HG02973 (cell line): ENCODE measurements at regions not wholly inside any gene's neighbourhood (a gene's known extent, or its start where the extent isn't known, plus 50 kb on each side); places are given as distances from the start of the nearest gene placed in this dataset.
"Not testable (repeated sequence)": the region's sequence is repeated elsewhere in the genome, so short reads cannot be mapped to it uniquely, and the experiment has no call there.

Experiments used
- ATAC-seq: cut with Tn5 transposase; IDR thresholded peaks from one replicate; pipeline ENCODE4 v1.9.1; 2021; ENCODE audit warnings: moderate library complexity; ENCODE audit not compliant: unreplicated experiment

GRCh38 chr5:171706736-171707441 lies 78.7 kb upstream of the SMIM23 start:
- no peak for ATAC-seq

DNA sequence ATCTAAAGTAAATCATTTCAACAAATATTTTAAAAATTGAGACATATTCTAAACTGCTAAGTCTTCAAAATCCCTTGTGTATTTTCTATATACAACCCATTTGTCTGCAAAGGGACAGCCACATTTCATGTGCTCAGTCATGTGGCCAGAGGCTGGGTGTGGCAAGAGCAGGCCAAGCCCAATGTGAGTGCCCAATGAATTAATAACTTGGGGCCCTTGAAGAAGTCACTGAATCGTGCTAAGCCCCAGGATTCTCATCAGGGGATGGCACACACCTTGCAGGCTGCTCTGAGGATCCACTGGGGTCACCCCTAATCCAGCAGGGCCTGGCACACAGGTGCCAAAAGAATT lies 78.2 kb upstream of the SMIM23 start:
- no peak for ATAC-seq

DNA sequence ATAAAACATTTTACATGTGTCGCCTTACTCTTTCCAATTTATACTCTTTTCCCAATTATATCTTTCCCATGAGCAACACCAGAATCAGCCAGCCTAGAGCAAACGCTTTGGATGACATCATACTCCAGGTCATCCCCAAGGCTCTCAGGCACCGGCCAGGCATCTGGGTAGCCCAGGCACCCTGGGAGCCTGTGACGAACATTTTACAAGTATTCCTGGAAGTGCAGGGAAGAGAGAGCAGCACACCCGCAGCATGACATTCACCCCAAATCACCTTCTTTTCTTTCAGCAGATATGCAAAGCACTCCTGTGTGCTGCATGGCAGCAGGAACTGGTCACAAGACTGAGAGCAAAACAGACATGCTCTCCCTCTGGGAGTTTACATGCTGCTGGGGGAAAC lies 75.7 kb upstream of the SMIM23 start:
- ATAC-seq = no peak

- no peak for ATAC-seq
Measured at GRCh38 chr5:171710451-171711024, 75.1 kb upstream of the SMIM23 start.

DNA sequence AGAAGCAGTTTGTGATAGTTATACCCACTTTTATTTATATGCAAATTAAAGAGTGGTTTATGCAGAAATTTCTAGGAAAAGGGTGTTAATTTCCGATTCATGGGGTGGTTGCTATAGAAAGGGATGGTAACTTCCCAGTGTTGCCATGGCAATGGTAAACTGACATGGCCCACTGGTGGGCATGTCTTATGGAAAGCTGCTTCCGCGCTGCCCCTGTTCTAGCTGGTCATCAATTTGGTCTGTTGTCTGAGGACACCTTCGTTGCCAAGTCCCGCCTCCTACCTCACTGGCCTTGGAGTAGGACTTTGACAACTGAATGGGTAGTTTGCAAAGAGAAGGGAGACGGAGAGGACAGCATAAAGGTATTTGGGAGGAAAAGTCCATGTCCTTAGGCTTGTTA lies 74.0 kb upstream of the SMIM23 start:
- ATAC-seq = no peak

GRCh38 chr5:171712616-171713015 lies 73.0 kb upstream of the SMIM23 start:
- ATAC-seq = no peak

DNA sequence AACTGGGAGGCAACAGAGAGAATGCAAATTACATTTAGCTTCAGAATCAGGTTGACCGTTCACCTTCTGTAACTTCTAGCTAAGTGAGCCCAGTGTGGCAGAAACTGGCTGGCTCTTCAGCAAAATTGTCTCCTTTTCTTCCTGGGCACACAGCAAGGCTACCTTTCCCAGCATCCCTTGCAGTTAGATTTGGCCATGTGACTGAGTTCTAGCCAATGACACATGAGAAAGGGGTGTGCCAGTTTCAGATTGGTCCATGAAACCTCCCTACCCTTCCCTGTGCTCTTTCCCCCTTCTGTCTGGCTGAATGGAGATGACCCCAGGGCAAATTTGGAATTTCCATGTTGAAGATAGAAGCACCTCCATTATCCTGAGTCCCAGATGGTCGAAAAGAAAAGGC lies 72.5 kb upstream of the SMIM23 start:
- no peak for ATAC-seq

GRCh38 chr5:171714261-171714660 lies 71.4 kb upstream of the SMIM23 start:
- no peak for ATAC-seq

- no peak for ATAC-seq
Measured at GRCh38 chr5:171714851-171715250, 70.8 kb upstream of the SMIM23 start.

GRCh38 chr5:171715551-171715950 lies 70.1 kb upstream of the SMIM23 start:
- ATAC-seq = no peak

- ATAC-seq = no peak
Measured at GRCh38 chr5:171720086-171720485, 65.5 kb upstream of the SMIM23 start.

GRCh38 chr5:171721464-171721863 lies 64.2 kb upstream of the SMIM23 start:
- ATAC-seq = no peak

- no peak for ATAC-seq
Measured at GRCh38 chr5:171724468-171725204, 61.0 kb upstream of the SMIM23 start.

DNA sequence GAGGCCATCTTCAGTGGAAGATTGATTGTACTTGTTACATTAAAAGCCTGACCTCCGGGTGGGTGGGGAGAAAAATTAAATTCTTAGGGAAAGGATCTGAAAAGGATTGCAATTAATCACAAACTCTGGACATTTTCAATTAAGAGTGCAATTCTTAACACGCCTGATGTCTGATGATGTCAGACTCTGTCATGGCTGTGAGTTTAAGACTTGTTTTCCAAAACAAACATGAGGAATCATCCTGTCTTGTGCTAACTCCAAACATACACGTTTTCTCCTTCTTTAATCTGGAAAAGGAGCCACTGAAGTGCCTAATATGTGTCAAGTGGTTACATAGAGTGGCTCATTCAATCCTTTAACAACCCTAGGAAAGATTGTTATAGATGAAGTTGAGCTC lies 60.4 kb upstream of the SMIM23 start:
- ATAC-seq = no peak

GRCh38 chr5:171726819-171727218 lies 58.8 kb upstream of the SMIM23 start:
- ATAC-seq = not testable (repeated sequence)

GRCh38 chr5:171728686-171729085 lies 56.9 kb upstream of the SMIM23 start:
- ATAC-seq = no peak
